ENCODE measurements at regions not wholly inside any gene's neighbourhood (a gene's known extent, or its start where the extent isn't known, plus 50 kb on each side); places are given as distances from the start of the nearest gene placed in this dataset.

- TF ChIP-seq MAX (IDR thresholded peaks at IDR 0.05; ENCODE audit: insufficient read depth, insufficient read length) = no peak
- TF ChIP-seq POLR2A (IDR thresholded peaks at IDR 0.05; ENCODE audit: low read depth, low read length) = no peak
- no peak for TF ChIP-seq EZH2 (IDR thresholded peaks at IDR 0.05; ENCODE audit: borderline replicate concordance, low read depth, low read length, severe bottlenecking)
- no peak for TF ChIP-seq JUN (IDR thresholded peaks at IDR 0.05; ENCODE audit: borderline replicate concordance, insufficient read depth, insufficient read length, low read depth)
- no peak for TF ChIP-seq CTCF (IDR thresholded peaks at IDR 0.05; ENCODE audit: extremely low read depth in 1 of 2, insufficient read depth in 1 of 2, low read depth in 1 of 2, low read length in 2 of 2)
- TF ChIP-seq POLR2AphosphoS5 (IDR thresholded peaks at IDR 0.05; ENCODE audit: insufficient read depth, low read depth, low read length) = no peak
Measured at GRCh38 chr5:96129276-96129675, 167.6 kb upstream of the ELL2 start.
